Jurkat, Clone E6-1 (cell line): ENCODE measurements at regions not wholly inside any gene's neighbourhood (a gene's known extent, or its start where the extent isn't known, plus 50 kb on each side); places are given as distances from the start of the nearest gene placed in this dataset.
"Not testable (repeated sequence)": the region's sequence is repeated elsewhere in the genome, so short reads cannot be mapped to it uniquely, and the experiment has no call there.

Source experiments
- DNase-seq: peaks from one replicate; pipeline ENCODE4 v3.0.0-alpha.2; 2011; ENCODE audit warnings: low read depth, low spot score
- H3K4me3 ChIP-seq: 2 replicates; pipeline ENCODE4 v1.5.1; 2011; ENCODE audit warnings: mild to moderate bottlenecking, low read length, control low read depth, moderate library complexity

DNA sequence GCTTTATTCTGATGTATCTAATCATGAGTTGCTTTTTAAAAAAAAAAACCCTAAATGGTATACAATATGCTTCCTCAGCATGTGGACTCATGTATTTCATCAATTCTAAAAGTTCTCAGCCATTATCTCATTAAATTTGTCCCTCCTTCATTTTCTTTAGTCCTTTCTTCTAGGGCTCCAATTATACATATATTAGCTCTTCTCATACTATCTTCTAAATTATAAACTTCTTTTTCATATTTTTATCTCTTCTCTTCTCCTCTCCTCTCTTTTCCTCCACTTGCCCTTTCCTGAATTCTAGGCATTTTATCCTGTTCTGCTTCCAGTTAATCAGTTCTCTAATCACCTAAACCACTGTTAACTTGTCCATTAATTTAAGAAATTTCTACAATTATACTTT is 55.0 kb upstream of the IL33 start:
- DNase-seq: no peak
- H3K4me3 ChIP-seq: no peak overlapping the region

DNA sequence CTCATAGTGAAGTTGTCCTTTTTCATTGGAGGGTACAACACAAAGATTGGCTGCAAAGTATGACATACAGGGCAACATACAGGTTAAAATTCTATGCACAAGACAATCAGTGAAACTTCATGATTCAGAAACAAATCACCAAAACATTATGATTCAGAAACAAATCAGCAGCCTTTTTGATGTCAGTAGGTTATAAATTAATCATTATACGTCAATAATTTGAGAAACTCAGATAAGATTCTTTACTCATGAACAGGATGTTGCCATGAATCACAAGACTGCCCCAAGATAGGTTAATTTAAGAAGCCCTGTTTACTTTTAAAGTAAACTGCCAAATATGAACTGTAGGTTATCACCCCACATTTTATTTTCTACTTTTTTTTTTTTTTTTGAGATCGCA is 62.2 kb upstream of the IL33 start:
- no peak overlapping the region for H3K4me3 ChIP-seq
- no peak for DNase-seq

DNA sequence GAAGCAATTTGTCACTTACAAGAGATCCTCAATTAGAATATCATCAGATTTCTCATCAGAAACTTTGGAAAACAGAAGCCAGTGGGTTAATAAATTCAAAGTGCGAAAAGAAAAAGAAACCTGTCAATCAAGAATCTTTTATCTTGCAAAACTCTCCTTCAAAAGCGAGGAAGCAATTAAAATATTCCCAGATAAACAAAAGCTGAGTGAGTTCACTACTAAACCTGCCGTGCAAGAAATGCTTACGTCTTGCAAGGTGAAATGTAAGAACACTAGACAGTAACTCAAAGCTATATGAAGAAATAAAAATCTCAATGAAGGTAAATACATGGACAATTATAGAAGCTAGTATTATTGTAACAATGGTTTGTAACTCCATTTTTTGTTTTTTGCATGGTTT is 62.8 kb upstream of the IL33 start:
- DNase-seq: no peak
- H3K4me3 ChIP-seq: no peak overlapping the region

DNA sequence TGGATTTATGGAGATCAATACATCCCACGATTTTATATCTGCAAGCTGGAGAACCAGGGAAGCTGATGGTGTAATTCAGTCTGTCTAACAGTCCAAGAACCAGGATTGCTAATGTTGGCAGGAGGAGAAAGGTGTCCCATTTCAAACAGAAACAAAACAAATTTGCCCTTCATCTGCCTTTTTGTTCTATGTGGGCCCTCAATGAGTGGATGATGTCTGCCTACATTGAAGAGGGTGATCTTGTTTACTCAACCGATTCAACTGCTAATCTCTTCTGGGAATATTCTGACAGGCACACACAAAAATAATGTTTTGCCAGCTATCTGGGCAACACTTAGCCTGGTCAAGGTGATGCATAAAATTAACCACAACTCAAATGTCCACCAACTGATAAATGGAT is 65.1 kb upstream of the IL33 start:
- DNase-seq: no peak
- H3K4me3 ChIP-seq: no peak overlapping the region

DNA sequence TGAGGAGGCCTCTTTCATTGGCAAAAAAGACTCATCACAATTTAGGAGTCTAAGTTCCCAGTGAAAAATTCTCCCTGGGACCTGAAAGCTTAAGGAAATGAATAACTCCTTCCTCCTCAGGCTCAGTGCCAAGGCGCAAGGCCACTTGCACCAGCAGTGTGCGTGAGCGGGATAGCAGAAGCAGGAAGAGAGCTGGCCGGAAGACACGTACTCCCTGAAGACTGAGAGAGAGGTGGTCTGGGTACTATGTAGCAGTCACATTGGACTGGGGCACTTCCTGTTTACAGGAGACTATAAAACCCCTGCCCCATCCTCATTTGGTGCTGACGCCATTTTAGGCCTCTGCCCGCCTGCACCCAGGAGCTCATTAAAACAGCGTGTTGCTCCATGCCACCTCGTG is 66.3 kb upstream of the IL33 start:
- DNase-seq: no peak
- H3K4me3 ChIP-seq: no peak overlapping the region

DNA sequence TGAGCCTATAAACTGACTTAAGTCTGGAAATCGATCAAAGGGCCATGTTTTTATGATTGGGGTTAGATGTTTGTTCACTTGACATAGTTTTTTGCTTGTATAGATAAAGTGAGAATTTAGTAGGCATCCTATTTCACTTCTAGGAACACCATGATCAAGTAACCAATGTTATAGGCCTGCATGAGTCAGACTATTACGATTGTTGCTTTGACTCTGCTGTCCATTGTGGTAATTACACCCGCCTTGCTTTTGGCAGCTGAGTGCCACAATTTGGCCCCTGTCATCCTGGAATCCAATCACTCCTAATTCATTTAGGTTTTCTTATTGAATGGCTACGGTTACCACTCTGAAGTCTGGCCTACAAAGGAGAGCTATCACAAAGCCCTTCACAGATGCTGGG is 67.8 kb upstream of the IL33 start:
- no peak overlapping the region for H3K4me3 ChIP-seq

DNA sequence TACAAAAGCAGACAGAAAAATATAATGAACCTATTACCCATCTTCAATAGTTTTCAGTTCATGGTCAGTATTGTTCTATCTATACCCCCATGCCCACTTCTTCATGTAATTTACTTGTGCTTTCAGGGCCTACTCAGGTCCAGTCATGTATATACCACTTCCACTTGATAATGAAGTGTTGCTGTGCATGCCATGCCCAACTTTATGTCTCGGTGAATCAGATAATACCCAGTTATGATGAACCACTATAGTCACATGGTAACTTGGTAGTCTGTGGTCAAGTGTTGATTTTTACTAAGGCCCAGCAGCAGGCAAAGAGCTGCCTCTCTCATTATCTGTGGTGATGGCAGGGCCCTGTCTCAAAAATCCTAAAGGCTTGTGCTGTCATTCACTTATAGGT is 70.7 kb upstream of the IL33 start:
- H3K4me3 ChIP-seq: no peak overlapping the region
- DNase-seq: no peak

More for the DNA sequence above, 67.8 kb upstream of the IL33 start:
- DNase-seq: no peak

DNA sequence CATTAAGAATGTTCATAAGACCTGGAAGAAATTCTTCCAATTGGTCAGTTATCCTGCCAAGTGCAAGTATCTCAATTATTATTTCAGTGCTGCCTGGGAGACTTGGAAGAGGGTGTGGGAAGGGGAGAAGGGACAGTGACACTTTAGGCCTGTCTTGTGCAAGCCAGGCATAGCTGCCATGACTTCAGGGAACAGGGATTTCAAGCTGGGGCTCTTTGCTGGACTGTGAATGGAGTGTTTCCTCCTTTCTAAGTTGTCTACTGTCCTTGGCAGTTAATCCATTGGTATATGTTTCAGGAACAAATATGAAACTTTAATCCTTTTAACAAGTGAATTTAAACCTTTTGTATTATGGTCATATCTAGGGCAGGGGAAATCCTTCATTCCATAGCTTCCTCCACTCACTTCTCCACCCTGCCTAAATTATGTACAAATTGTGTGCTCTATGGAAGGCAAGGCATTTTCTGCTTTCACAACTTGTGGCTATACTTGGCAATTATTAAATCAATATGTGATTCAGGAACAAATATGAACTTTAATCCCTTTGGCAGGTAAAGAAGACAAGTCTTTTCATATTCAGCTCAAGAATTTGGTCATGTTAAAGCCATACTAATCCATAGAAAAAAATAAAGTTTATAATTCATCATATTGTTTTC is 72.7 kb upstream of the IL33 start:
- no peak overlapping the region for H3K4me3 ChIP-seq
- DNase-seq: no peak

DNA sequence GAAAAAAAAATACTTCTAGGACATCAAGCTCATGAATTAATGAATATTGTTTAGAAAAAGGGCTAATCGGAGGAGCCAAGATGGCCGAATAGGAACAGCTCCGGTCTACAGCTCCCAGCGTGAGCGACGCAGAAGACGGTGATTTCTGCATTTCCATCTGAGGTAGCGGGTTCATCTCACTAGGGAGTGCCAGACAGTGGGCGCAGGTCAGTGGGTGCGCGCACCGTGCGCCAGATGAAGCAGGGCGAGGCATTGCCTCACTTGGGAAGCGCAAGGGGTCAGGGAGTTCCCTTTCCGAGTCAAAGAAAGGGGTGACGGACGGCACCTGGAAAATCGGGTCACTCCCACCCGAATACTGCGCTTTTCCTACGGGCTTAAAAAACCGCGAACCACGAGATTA is 79.8 kb upstream of the IL33 start:
- H3K4me3 ChIP-seq, DNase-seq: not testable (repeated sequence)

DNA sequence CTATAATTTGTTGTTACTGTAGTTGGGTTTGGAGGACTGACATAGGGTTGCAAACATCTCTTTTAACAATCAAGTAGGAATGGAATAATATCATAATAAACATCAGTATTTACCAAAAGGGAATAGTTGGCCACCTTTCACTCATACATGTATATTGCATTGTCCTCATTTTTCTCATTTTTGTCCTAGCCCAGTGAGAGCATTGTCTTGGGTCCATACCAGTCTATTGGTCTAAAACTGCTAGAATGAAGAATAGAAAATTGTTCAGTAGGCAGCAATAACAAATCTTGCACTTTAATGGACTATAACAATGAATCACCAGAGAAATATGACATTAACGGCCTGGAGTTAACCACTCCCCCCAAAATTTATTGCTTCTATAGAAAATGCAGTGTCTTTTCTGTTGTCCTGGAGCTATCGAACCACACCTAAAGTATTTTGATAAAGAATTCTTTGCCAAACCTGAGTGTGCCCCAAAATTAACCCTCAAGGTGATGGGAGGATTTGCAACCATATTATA is 80.9 kb upstream of the IL33 start:
- no peak for DNase-seq
- H3K4me3 ChIP-seq: no peak overlapping the region

DNA sequence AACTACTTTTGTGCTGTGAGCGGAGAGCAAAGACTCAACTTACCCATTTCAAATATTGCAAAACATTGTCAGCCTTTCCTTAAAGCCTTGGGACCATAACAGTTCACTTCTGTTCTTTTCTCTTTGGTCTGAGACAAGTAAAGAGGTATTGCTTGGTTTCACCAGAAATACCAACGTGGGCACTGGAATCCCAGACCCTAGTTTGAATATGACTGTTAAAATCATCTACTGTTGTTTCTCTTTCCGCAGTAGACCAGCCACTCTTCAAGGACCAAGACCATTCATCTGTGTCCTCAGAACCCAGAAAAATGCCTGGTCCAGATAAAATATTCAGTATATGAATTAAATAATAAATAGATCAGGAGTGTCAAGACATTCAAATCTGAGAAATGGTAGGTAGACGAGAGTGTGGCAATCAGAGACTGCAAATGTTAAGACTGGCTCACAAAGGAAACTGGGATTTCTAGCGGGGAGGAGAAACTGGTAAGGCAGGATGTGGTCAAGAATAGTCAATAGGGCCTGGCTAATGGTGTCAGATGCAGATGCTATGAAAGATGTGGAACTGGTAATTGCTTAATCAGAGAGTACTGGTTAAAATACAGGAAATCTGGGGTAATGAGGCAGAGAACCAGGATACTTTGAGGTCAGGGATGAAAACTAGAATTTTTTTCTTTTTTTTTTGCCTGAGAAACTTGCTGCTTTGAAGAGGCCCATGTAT is 82.1 kb upstream of the IL33 start:
- DNase-seq: peak; percentile 57
- H3K4me3 ChIP-seq: no peak overlapping the region

DNA sequence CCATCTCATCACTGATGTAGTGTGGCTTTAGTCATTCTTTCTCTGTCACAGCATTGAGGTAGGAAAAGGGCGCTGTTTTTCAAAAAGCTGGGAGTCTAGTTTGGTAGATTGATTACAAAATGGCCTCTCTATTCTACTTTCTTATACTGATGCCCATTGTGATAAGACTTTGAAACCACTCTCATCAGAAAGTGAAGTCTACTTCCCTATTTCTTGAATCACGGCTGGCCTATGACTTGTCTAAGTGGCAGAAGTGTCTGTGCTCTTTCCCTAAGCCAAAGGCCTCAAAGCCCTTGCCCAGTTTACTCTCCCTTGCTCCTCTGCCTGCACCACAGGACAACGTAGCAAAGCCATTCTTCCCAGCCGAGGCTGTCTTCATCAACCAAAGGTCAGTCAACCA is 83.0 kb upstream of the IL33 start:
- no peak for DNase-seq
- no peak overlapping the region for H3K4me3 ChIP-seq

DNA sequence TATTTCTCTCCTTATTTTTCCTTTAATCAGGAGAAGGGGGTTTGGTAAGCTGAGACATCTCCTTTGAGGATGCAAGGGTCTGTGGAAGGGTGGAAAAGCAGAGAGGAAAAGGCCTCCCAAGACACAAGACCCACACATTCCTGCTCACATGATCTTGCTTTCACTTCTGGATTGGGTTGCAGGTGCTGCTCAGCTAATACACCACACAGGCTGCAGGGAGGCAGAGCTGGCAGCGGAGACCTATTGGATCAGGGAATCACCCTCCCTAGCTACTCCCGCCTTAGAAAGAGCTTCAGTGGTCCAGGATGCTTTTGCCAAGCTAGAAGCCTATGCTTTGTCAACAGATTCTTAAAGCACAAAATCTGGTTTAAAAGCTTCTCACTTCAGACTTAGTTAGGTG is 87.6 kb upstream of the IL33 start:
- no peak for DNase-seq
- no peak overlapping the region for H3K4me3 ChIP-seq

DNA sequence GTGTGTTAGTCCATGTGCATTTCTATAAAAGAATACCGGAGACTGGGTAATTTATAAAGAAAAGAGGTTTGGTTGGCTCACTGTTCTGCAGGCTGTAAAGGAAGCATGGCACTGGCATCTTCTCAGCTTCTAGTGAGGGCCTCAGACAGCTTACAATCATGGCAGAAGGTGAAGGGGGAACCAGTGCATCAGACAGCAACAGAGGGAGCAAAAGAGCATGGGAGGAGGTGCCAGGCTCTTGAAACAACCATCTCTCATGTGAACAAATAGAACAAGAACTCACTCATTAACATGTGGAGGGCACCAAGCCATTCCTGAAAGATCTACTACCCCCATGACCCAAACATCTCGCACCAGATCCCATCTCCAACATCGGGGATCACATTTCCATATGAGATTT is 89.2 kb upstream of the IL33 start:
- no peak for DNase-seq
- no peak overlapping the region for H3K4me3 ChIP-seq

DNA sequence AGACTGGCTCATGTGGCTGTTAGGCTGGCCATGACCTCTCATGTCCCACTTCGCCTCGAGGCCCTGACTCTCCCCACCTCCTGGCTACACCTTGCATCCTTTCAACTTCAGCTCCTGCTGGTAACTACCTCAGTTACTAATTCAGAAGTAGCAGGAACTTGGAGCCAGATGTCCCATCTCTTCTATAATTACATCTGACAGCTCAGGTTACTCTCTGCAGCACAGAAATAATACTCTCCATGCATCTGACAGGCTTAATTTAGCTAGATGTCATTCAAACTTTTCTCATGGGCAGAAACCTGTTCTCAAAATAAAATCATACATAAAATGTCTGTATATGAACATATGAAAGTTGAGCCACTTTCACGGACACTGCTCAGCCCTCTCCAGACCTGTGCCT is 92.2 kb upstream of the IL33 start:
- H3K4me3 ChIP-seq: no peak overlapping the region
- no peak for DNase-seq

DNA sequence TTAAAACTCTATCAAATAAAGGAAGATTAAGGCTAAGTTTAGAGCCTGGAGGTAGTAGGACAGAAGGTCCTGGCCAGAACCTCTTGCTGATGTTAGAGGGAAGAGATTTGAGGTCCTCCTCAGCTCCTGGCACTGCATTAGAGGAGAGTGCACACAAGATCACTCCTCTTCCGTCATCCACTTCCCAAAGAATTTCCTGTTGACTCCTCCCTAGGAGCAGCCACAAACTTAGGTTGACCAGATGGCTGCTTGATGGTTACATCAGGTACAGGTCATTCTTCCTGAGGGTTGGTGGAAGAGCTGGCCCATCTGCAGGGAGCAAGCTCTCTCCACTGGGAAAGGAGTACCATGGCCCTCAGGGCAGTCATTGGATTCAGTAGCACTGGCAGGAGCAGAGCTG is 93.9 kb upstream of the IL33 start:
- DNase-seq: no peak
- no peak overlapping the region for H3K4me3 ChIP-seq

DNA sequence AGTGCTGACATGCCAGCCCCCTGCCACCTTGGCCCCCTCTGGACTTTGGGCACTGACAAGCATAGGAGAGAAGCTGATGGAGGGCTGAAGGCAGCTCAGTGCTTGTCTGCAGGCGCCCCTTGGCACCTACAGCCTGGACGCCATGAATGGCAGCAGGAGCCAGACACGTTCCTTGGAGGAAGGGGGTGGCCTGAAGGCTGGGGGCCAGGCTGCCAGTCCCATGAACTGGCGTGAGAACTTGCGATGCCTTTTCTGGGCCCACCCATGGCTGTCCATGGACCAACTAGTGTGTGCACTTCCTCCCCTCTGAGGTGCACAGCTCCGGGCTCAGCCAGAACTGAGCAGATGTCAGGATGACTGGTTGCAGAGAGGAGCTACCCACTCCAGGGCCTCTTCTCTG is 99.0 kb upstream of the RANBP6 start:
- H3K4me3 ChIP-seq: no peak overlapping the region
- DNase-seq: no peak

DNA sequence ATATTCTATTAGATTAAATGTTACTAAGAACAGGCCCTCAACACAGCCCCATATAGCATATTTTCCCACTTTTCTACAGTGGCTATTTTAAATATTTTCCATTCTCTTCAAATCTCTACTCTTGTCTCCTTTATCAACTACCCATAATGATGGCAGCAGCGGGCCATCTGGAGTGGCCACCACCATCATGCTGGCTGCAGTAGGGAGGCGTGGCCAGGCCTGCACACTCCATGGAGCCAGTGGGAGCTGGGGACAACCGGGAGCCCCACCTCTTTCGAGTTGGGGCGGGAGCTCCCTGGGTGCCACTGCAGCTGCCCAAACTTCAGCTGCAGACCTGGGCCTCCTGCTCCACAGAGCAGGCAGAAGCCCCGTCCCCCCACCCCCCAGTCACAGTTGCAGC is 98.4 kb upstream of the RANBP6 start:
- DNase-seq: no peak
- H3K4me3 ChIP-seq: no peak overlapping the region

DNA sequence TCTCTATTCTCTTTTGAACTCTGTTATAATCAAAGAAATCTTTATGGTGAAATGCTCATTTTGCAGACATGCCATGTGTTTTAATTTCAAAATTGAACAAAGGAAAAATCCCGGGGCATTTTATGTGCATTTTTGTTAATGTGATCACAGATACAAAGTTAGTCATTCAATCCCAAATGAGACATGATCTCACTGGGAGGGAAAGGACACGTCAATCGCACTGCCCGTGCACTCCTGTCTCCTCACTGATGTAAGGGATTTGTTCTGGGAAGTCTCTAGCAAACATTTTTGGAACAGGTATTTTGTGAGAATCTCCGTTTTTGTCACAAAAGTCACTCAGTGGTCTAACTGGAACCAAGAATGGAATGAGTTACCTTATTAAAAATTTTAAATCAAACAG is 97.9 kb upstream of the RANBP6 start:
- no peak overlapping the region for H3K4me3 ChIP-seq
- no peak for DNase-seq

DNA sequence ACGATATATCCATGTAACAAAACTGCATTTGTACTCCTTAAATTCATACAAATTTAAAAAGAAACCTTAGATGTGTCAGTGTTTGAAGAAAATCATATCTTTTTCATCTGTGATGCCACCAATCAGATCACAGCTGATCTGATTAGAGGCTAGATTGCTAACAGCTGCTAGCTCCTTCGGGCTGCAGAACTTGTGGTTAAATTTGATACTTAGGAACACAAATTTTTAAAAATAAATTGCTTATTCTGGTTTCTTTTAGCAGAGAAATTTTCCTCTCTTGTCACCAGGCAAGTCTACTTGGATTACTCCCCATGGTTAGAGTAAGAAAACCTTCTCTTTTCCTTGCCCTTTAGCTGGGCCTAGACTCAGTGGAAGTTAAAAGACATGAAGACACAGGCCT is 94.6 kb upstream of the RANBP6 start:
- H3K4me3 ChIP-seq: no peak overlapping the region
- DNase-seq: peak; percentile 31

DNA sequence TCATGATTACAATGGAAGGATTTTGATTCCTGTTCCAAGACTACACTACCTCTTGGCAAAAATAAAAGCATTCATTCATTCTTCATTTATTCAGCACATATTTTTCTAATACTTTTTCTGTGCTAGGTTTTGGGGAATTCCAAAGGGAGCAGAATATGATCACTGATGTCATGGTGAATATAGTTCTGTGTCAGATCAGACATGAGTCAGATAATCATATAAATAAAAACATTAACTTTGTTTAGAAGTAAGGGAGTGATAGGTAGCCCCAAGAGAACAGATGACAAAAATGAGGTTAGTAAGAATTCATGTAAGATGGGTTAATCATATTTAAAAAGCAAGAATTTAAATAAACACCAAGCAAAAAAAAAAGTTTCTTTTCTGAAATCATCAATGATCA is 94.1 kb upstream of the RANBP6 start:
- DNase-seq: no peak
- no peak overlapping the region for H3K4me3 ChIP-seq
